ENCODE measurements at regions not wholly inside any gene's neighbourhood (a gene's known extent, or its start where the extent isn't known, plus 50 kb on each side); places are given as distances from the start of the nearest gene placed in this dataset.
"Not testable (repeated sequence)": the region's sequence is repeated elsewhere in the genome, so short reads cannot be mapped to it uniquely, and the experiment has no call there.

DNA sequence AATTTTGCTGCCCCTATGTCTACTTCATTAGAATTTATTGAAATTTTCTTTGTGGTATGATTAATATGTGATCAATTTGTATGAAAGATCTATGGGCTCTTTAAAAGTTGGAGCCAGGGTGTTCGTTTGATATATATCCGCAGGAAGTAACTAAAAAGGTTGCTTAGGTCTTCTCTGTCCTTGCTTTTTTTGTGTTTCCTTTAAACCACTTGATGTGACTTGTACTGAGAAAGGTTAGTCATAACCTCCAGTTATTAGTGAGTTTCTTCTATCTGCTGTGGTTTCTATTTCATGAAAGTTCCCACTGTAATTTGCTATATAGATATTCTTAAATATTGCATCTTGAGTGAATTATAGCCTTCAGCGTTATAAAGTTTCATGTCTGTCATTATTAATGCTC lies 585.3 kb upstream of the ARID1B start:
- no peak for TF ChIP-seq CTCF (IDR thresholded peaks at IDR 0.05; ENCODE audit: borderline replicate concordance, insufficient read depth, low read depth, low read length)
- H3K4me3 ChIP-seq (ENCODE audit: low read depth, low read length), result no peak overlapping the region

GRCh38 chr6:156191390-156191789 lies 585.8 kb upstream of the ARID1B start:
- H3K4me3 ChIP-seq (ENCODE audit: low read depth, low read length), result not testable (repeated sequence)

DNA sequence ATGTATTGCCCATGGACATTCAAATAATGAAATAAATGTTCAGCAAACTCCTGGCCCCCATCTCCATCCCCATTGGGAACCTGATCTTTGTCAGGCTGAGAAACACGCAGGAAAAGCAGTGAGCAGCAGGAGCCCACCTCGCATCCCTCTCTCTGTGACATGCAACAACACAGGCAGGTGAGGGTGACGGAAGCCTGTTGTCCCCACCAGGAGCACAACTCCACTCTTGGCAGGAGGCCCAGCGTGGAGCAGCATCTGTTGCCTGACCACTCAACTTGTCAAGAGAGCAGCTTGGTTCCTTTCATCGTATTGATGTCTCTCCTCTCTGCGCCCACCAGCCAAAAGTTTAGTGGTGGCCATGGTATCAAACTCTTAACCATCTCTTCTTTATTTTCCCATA lies 586.9 kb upstream of the ARID1B start:
- H3K4me3 ChIP-seq (ENCODE audit: low read depth, low read length), result no peak overlapping the region
- no peak for TF ChIP-seq CTCF (IDR thresholded peaks at IDR 0.05; ENCODE audit: borderline replicate concordance, insufficient read depth, low read depth, low read length)

- H3K4me3 ChIP-seq (ENCODE audit: low read depth, low read length), result no peak overlapping the region
- TF ChIP-seq CTCF (IDR thresholded peaks at IDR 0.05; ENCODE audit: borderline replicate concordance, insufficient read depth, low read depth, low read length), result no peak
Observed at GRCh38 chr6:156189714-156190113, 587.5 kb upstream of the ARID1B start.

GRCh38 chr6:156189195-156189594 lies 588.0 kb upstream of the ARID1B start:
- TF ChIP-seq CTCF (IDR thresholded peaks at IDR 0.05; ENCODE audit: borderline replicate concordance, insufficient read depth, low read depth, low read length), result no peak
- H3K4me3 ChIP-seq (ENCODE audit: low read depth, low read length), result no peak overlapping the region

DNA sequence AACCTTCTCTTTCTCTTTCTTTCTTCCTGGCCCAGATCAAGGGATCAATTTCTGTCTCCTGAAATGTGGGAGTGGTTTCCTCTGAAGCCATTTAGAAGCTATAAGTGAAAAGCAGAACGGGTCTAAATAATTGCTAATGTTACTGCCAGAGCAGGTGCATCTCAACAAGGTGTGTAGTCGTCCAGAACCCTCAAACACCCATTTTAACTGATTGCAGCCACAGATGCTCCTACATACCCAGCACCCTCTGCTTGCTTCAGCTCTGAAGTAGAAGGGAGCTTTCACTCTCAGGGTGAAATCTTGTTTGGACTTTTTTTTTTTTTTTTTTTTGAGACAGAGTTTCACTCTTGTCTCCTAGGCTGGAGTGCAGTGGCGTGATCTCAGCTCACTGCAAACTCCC lies 592.1 kb upstream of the ARID1B start:
- no peak for TF ChIP-seq CTCF (IDR thresholded peaks at IDR 0.05; ENCODE audit: borderline replicate concordance, insufficient read depth, low read depth, low read length)
- no peak overlapping the region for H3K4me3 ChIP-seq (ENCODE audit: low read depth, low read length)

DNA sequence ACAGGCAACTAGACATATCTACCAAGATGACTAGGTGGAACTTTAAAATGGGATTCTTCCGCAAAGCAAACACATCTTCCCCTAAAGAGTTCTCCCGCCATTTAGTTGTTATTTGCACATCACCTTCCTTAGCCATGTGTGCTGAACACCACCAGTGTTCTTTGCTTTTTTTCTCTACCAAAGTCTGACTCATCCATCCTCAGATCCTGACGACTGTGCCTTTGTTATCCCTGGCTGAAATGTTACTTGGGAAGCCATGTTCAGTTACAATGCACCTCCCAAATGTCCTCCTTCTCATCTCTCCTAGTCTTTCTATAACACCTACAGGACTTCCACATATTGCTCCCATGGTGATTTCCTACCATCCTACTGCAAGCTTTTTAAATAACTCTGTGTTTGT lies 593.5 kb upstream of the ARID1B start:
- no peak overlapping the region for H3K4me3 ChIP-seq (ENCODE audit: low read depth, low read length)
- TF ChIP-seq CTCF (IDR thresholded peaks at IDR 0.05; ENCODE audit: borderline replicate concordance, insufficient read depth, low read depth, low read length), result no peak

- no peak for TF ChIP-seq CTCF (IDR thresholded peaks at IDR 0.05; ENCODE audit: borderline replicate concordance, insufficient read depth, low read depth, low read length)
- no peak overlapping the region for H3K4me3 ChIP-seq (ENCODE audit: low read depth, low read length)
Observed at GRCh38 chr6:156182356-156182755, 594.8 kb upstream of the ARID1B start.
